ENCODE measurements at regions not wholly inside any gene's neighbourhood (a gene's known extent, or its start where the extent isn't known, plus 50 kb on each side); places are given as distances from the start of the nearest gene placed in this dataset.
"Not testable (repeated sequence)": the region's sequence is repeated elsewhere in the genome, so short reads cannot be mapped to it uniquely, and the experiment has no call there.

- FAIRE-seq: no peak
- Histone ChIP-seq H3K4me3 (ENCODE audit: low read depth, low read length) (no peak overlapping the region), H3K27me3 (ENCODE audit: control insufficient read depth, insufficient read depth, low read length) (no peaks in the 10 kb centered on the region), H3K36me3 (ENCODE audit: control insufficient read depth, insufficient read depth, low read length) (no peaks in the 10 kb centered on the region)
- DNase-seq (ENCODE audit: low read depth): no peak
- TF ChIP-seq CTCF (IDR thresholded peaks at IDR 0.05; ENCODE audit: insufficient read depth, low read length, severe bottlenecking): no peak
Observed at GRCh38 chr3:190968616-190969015, 106.1 kb upstream of the GMNC start.

GRCh38 chr3:190964931-190965330 is 102.4 kb upstream of the GMNC start:
- FAIRE-seq; H3K4me3 ChIP-seq (ENCODE audit: low read depth, low read length); DNase-seq (ENCODE audit: low read depth); H3K36me3 ChIP-seq (ENCODE audit: control insufficient read depth, insufficient read depth, low read length); H3K27me3 ChIP-seq (ENCODE audit: control insufficient read depth, insufficient read depth, low read length): not testable (repeated sequence)

- DNase-seq (ENCODE audit: low read depth) (no peak), FAIRE-seq (no peak)
- no peak for TF ChIP-seq CTCF (IDR thresholded peaks at IDR 0.05; ENCODE audit: insufficient read depth, low read length, severe bottlenecking)
- no peaks in the 10 kb centered on the region for H3K36me3 ChIP-seq (ENCODE audit: control insufficient read depth, insufficient read depth, low read length)
- no peak overlapping the region for H3K4me3 ChIP-seq (ENCODE audit: low read depth, low read length)
- H3K27me3 ChIP-seq (ENCODE audit: control insufficient read depth, insufficient read depth, low read length): no peaks in the 10 kb centered on the region
Observed at GRCh38 chr3:190959077-190959476, 96.6 kb upstream of the GMNC start.

GRCh38 chr3:190941694-190942260 is 79.3 kb upstream of the GMNC start:
- no peak for FAIRE-seq

GRCh38 chr3:190934616-190935015 is 72.1 kb upstream of the GMNC start:
- not testable (repeated sequence) for H3K4me3 ChIP-seq (ENCODE audit: low read depth, low read length); DNase-seq (ENCODE audit: low read depth); FAIRE-seq; H3K36me3 ChIP-seq (ENCODE audit: control insufficient read depth, insufficient read depth, low read length); H3K27me3 ChIP-seq (ENCODE audit: control insufficient read depth, insufficient read depth, low read length)

More at GRCh38 chr3:190941694-190942260, 79.3 kb upstream of the GMNC start:
- no peak for TF ChIP-seq CTCF (IDR thresholded peaks at IDR 0.05; ENCODE audit: insufficient read depth, low read length, severe bottlenecking)
- no peaks in the 10 kb centered on the region for H3K27me3 ChIP-seq (ENCODE audit: control insufficient read depth, insufficient read depth, low read length)
- H3K4me3 ChIP-seq (ENCODE audit: low read depth, low read length): no peak overlapping the region
- H3K36me3 ChIP-seq (ENCODE audit: control insufficient read depth, insufficient read depth, low read length): no peaks in the 10 kb centered on the region
- no peak for DNase-seq (ENCODE audit: low read depth)

GRCh38 chr3:190926619-190927018 is 64.1 kb upstream of the GMNC start:
- H3K36me3 ChIP-seq (ENCODE audit: control insufficient read depth, insufficient read depth, low read length): no peaks in the 10 kb centered on the region
- no peak overlapping the region for H3K4me3 ChIP-seq (ENCODE audit: low read depth, low read length)
- no peak for FAIRE-seq
- no peak for TF ChIP-seq CTCF (IDR thresholded peaks at IDR 0.05; ENCODE audit: insufficient read depth, low read length, severe bottlenecking)
- no peak for DNase-seq (ENCODE audit: low read depth)
- H3K27me3 ChIP-seq (ENCODE audit: control insufficient read depth, insufficient read depth, low read length): no peaks in the 10 kb centered on the region

- peak; percentile 15 for DNase-seq (ENCODE audit: low read depth)
- Histone ChIP-seq H3K36me3 (ENCODE audit: control insufficient read depth, insufficient read depth, low read length) (no peaks in the 10 kb centered on the region), H3K27me3 (ENCODE audit: control insufficient read depth, insufficient read depth, low read length) (no peaks in the 10 kb centered on the region), H3K4me3 (ENCODE audit: low read depth, low read length) (no peak overlapping the region)
- no peak for FAIRE-seq
- no peak for TF ChIP-seq CTCF (IDR thresholded peaks at IDR 0.05; ENCODE audit: insufficient read depth, low read length, severe bottlenecking)
Observed at GRCh38 chr3:190912736-190913135, 50.2 kb upstream of the GMNC start.
